ENCODE measurements at regions not wholly inside any gene's neighbourhood (a gene's known extent, or its start where the extent isn't known, plus 50 kb on each side); places are given as distances from the start of the nearest gene placed in this dataset.

GRCh38 chr6:164911873-164912580 is 397.4 kb downstream of the C6orf118 start:
- Histone ChIP-seq H3K9me3 (ENCODE audit: low read length) (no peaks in the 10 kb centered on the region), H3K27ac (ENCODE audit: low read depth, low read length) (no peak overlapping the region), H3K27me3 (ENCODE audit: insufficient read depth, low read length, poor library complexity, severe bottlenecking) (no peaks in the 10 kb centered on the region), H3K36me3 (ENCODE audit: insufficient read depth, low read length) (no peaks in the 10 kb centered on the region), H3K4me3 (ENCODE audit: low read length) (no peak overlapping the region), H3K4me1 (ENCODE audit: insufficient read depth, low read length) (no peaks in the 10 kb centered on the region)
- no peak overlapping the region for H3K4me3 Mint-ChIP-seq
- no peak overlapping the region for H3K27ac Mint-ChIP-seq
- CTCF ChIA-PET = no interaction called here
- H3K36me3 Mint-ChIP-seq = no peaks in the 10 kb centered on the region
- POLR2A ChIA-PET = no interaction called here
- H3K27me3 Mint-ChIP-seq = no peaks in the 10 kb centered on the region
- no peaks in the 10 kb centered on the region for H3K4me1 Mint-ChIP-seq
- DNase-seq = no peak
- peaks cover 0 to 4% (median 1%) of the 10 kb centered on the region in 5 donors for H3K9me3 Mint-ChIP-seq

GRCh38 chr6:164911151-164911550 is 398.3 kb downstream of the C6orf118 start:
- no peak overlapping the region for H3K27ac ChIP-seq (ENCODE audit: low read depth, low read length)
- no peak overlapping the region for H3K4me3 Mint-ChIP-seq
- no peaks in the 10 kb centered on the region for H3K36me3 ChIP-seq (ENCODE audit: insufficient read depth, low read length)
- H3K27ac Mint-ChIP-seq = no peak overlapping the region
- H3K4me1 ChIP-seq (ENCODE audit: insufficient read depth, low read length) = no peaks in the 10 kb centered on the region
- ChIA-PET CTCF (no interaction called here), POLR2A (no interaction called here)
- H3K4me1 Mint-ChIP-seq = no peaks in the 10 kb centered on the region
- no peaks in the 10 kb centered on the region for H3K9me3 ChIP-seq (ENCODE audit: low read length)
- H3K9me3 Mint-ChIP-seq = peaks cover 0 to 2% (median 1%) of the 10 kb centered on the region in 5 donors
- H3K4me3 ChIP-seq (ENCODE audit: low read length) = no peak overlapping the region
- H3K36me3 Mint-ChIP-seq = no peaks in the 10 kb centered on the region
- DNase-seq = no peak
- no peaks in the 10 kb centered on the region for H3K27me3 Mint-ChIP-seq
- no peaks in the 10 kb centered on the region for H3K27me3 ChIP-seq (ENCODE audit: insufficient read depth, low read length, poor library complexity, severe bottlenecking)

GRCh38 chr6:164906766-164907165 is 402.6 kb downstream of the C6orf118 start:
- Mint-ChIP-seq H3K9me3 (peaks cover 0 to 5% (median 2%) of the 10 kb centered on the region in 5 donors), H3K27me3 (no peaks in the 10 kb centered on the region), H3K4me1 (no peaks in the 10 kb centered on the region), H3K36me3 (no peaks in the 10 kb centered on the region), H3K27ac (no peak overlapping the region), H3K4me3 (no peak overlapping the region)
- no peak overlapping the region for H3K27ac ChIP-seq (ENCODE audit: low read depth, low read length)
- DNase-seq = no peak
- ChIA-PET CTCF (no interaction called here), POLR2A (no interaction called here)
- H3K9me3 ChIP-seq (ENCODE audit: low read length) = no peaks in the 10 kb centered on the region
- H3K27me3 ChIP-seq (ENCODE audit: insufficient read depth, low read length, poor library complexity, severe bottlenecking) = no peaks in the 10 kb centered on the region
- no peaks in the 10 kb centered on the region for H3K36me3 ChIP-seq (ENCODE audit: insufficient read depth, low read length)
- H3K4me3 ChIP-seq (ENCODE audit: low read length) = no peak overlapping the region
- H3K4me1 ChIP-seq (ENCODE audit: insufficient read depth, low read length) = no peaks in the 10 kb centered on the region

- Mint-ChIP-seq H3K36me3 (no peaks in the 10 kb centered on the region), H3K27ac (no peak overlapping the region), H3K4me1 (no peaks in the 10 kb centered on the region), H3K4me3 (no peak overlapping the region), H3K9me3 (peaks cover 0 to 5% (median 3%) of the 10 kb centered on the region in 5 donors), H3K27me3 (no peaks in the 10 kb centered on the region)
- ChIA-PET POLR2A (no interaction called here), CTCF (no interaction called here)
- Histone ChIP-seq H3K4me3 (ENCODE audit: low read length) (no peak overlapping the region), H3K9me3 (ENCODE audit: low read length) (no peaks in the 10 kb centered on the region), H3K27me3 (ENCODE audit: insufficient read depth, low read length, poor library complexity, severe bottlenecking) (no peaks in the 10 kb centered on the region), H3K36me3 (ENCODE audit: insufficient read depth, low read length) (no peaks in the 10 kb centered on the region), H3K27ac (ENCODE audit: low read depth, low read length) (no peak overlapping the region), H3K4me1 (ENCODE audit: insufficient read depth, low read length) (no peaks in the 10 kb centered on the region)
- DNase-seq = no peak
These were observed 404.1 kb downstream of the C6orf118 start for GRCh38 chr6:164905311-164905710.

- H3K4me1 Mint-ChIP-seq = no peaks in the 10 kb centered on the region
- H3K4me3 Mint-ChIP-seq = no peak overlapping the region
- no peak for DNase-seq
These were observed 411.0 kb downstream of the C6orf118 start for GRCh38 chr6:164898412-164898811.

GRCh38 chr6:164897523-164898235 is 411.7 kb downstream of the C6orf118 start:
- no peaks in the 10 kb centered on the region for H3K9me3 ChIP-seq (ENCODE audit: low read length)
- no peak overlapping the region for H3K4me3 ChIP-seq (ENCODE audit: low read length)
- H3K36me3 Mint-ChIP-seq = no peaks in the 10 kb centered on the region
- H3K27ac Mint-ChIP-seq = no peak overlapping the region
- no peaks in the 10 kb centered on the region for H3K4me1 Mint-ChIP-seq
- DNase-seq = no peak
- CTCF ChIA-PET = no interaction called here
- no peaks in the 10 kb centered on the region for H3K4me1 ChIP-seq (ENCODE audit: insufficient read depth, low read length)
- H3K4me3 Mint-ChIP-seq = no peak overlapping the region
- H3K27me3 ChIP-seq (ENCODE audit: insufficient read depth, low read length, poor library complexity, severe bottlenecking) = no peaks in the 10 kb centered on the region
- H3K9me3 Mint-ChIP-seq = peaks cover 0 to 4% (median 4%) of the 10 kb centered on the region in 5 donors
- H3K27ac ChIP-seq (ENCODE audit: low read depth, low read length) = no peak overlapping the region
- POLR2A ChIA-PET = no interaction called here
- H3K27me3 Mint-ChIP-seq = no peaks in the 10 kb centered on the region
- H3K36me3 ChIP-seq (ENCODE audit: insufficient read depth, low read length) = no peaks in the 10 kb centered on the region

More at GRCh38 chr6:164898412-164898811, 411.0 kb downstream of the C6orf118 start:
- no peak overlapping the region for H3K27ac ChIP-seq (ENCODE audit: low read depth, low read length)
- H3K4me1 ChIP-seq (ENCODE audit: insufficient read depth, low read length) = no peaks in the 10 kb centered on the region
- Mint-ChIP-seq H3K27ac (no peak overlapping the region), H3K9me3 (peaks cover 0 to 7% (median 4%) of the 10 kb centered on the region in 5 donors), H3K27me3 (no peaks in the 10 kb centered on the region), H3K36me3 (no peaks in the 10 kb centered on the region)
- H3K36me3 ChIP-seq (ENCODE audit: insufficient read depth, low read length) = no peaks in the 10 kb centered on the region
- ChIA-PET POLR2A (no interaction called here), CTCF (no interaction called here)
- H3K4me3 ChIP-seq (ENCODE audit: low read length) = no peak overlapping the region
- no peaks in the 10 kb centered on the region for H3K27me3 ChIP-seq (ENCODE audit: insufficient read depth, low read length, poor library complexity, severe bottlenecking)
- H3K9me3 ChIP-seq (ENCODE audit: low read length) = no peaks in the 10 kb centered on the region

GRCh38 chr6:164889980-164890379 is 419.4 kb downstream of the C6orf118 start:
- Mint-ChIP-seq H3K4me3 (no peak overlapping the region), H3K9me3 (peaks cover 0 to 19% (median 3%) of the 10 kb centered on the region in 5 donors), H3K27me3 (no peaks in the 10 kb centered on the region), H3K36me3 (no peaks in the 10 kb centered on the region), H3K4me1 (no peaks in the 10 kb centered on the region), H3K27ac (no peak overlapping the region)
- CTCF ChIA-PET = no interaction called here
- Histone ChIP-seq H3K36me3 (ENCODE audit: insufficient read depth, low read length) (no peaks in the 10 kb centered on the region), H3K4me1 (ENCODE audit: insufficient read depth, low read length) (no peaks in the 10 kb centered on the region), H3K9me3 (ENCODE audit: low read length) (no peaks in the 10 kb centered on the region), H3K27ac (ENCODE audit: low read depth, low read length) (no peak overlapping the region), H3K27me3 (ENCODE audit: insufficient read depth, low read length, poor library complexity, severe bottlenecking) (no peaks in the 10 kb centered on the region), H3K4me3 (ENCODE audit: low read length) (no peak overlapping the region)
- POLR2A ChIA-PET = no interaction called here
- DNase-seq = no peak

GRCh38 chr6:164887660-164888059 is 421.7 kb downstream of the C6orf118 start:
- no peaks in the 10 kb centered on the region for H3K9me3 ChIP-seq (ENCODE audit: low read length)
- Mint-ChIP-seq H3K4me1 (no peaks in the 10 kb centered on the region), H3K36me3 (no peaks in the 10 kb centered on the region), H3K27ac (no peak overlapping the region), H3K9me3 (peaks cover 0 to 16% (median 0%) of the 10 kb centered on the region in 5 donors), H3K27me3 (no peaks in the 10 kb centered on the region), H3K4me3 (no peak overlapping the region)
- H3K4me1 ChIP-seq (ENCODE audit: insufficient read depth, low read length) = no peaks in the 10 kb centered on the region
- ChIA-PET CTCF (no interaction called here), POLR2A (no interaction called here)
- no peaks in the 10 kb centered on the region for H3K36me3 ChIP-seq (ENCODE audit: insufficient read depth, low read length)
- no peaks in the 10 kb centered on the region for H3K27me3 ChIP-seq (ENCODE audit: insufficient read depth, low read length, poor library complexity, severe bottlenecking)
- H3K4me3 ChIP-seq (ENCODE audit: low read length) = no peak overlapping the region
- DNase-seq = no peak
- H3K27ac ChIP-seq (ENCODE audit: low read depth, low read length) = no peak overlapping the region
